Panc1 (cell line): ENCODE measurements at regions not wholly inside any gene's neighbourhood (a gene's known extent, or its start where the extent isn't known, plus 50 kb on each side); places are given as distances from the start of the nearest gene placed in this dataset.

Experiments
- ATAC-seq: fragments of 200-7000 bp; cut with Tn5 transposase; 2 replicates; pipeline ENCODE4 v1.9.1; 2020; ENCODE audit warnings: mild to moderate bottlenecking, moderate library complexity
- BruUV-seq: library from RNA; stranded (reverse); fragments of 400-500 nt; replicated peaks from 2 replicates; lab custom pipeline; 2021; lab: Mats Ljungman, UMichigan
- CTCF ChIA-PET: fragments of 300-600 bp; sonication (Branson Sonifier 250); formaldehyde crosslinking; loops from one replicate; lab custom pipeline; 2022; ENCODE audit warnings: antibody characterized with exemption; lab: Charles Lee
- POLR2A ChIA-PET: fragments of 300-600 bp; sonication (Branson Sonifier 250); formaldehyde crosslinking; loops from one replicate; lab custom pipeline; 2022; ENCODE audit warnings: antibody characterized with exemption; lab: Charles Lee
- DNase-seq: peaks from one replicate; pipeline ENCODE4 v3.0.0-alpha.2; 2010; ENCODE audit warnings: low read depth, low spot score
- H3K27ac ChIP-seq: 2 replicates; pipeline ENCODE4 v1.5.1; 2011; ENCODE audit warnings: mild to moderate bottlenecking, low read length, inconsistent platforms
- H3K27me3 ChIP-seq: fragments of 200-500 bp; sonication (Bioruptor generic); 2 replicates; pipeline ENCODE4 v1.6.0; 2014; ENCODE audit warnings: low read length, inconsistent platforms; ENCODE audit not compliant: control insufficient read depth, insufficient read depth
- H3K36me3 ChIP-seq: fragments of 200-500 bp; sonication (Bioruptor generic); 2 replicates; pipeline ENCODE4 v1.5.1; 2014; ENCODE audit warnings: inconsistent platforms, mild to moderate bottlenecking, low read length, moderate library complexity; ENCODE audit not compliant: control insufficient read depth, insufficient read depth
- H3K4me1 ChIP-seq: 2 replicates; pipeline ENCODE4 v1.5.1; 2011; ENCODE audit warnings: inconsistent platforms, mild to moderate bottlenecking, low read length, moderate library complexity; ENCODE audit not compliant: control insufficient read depth, insufficient read depth
- H3K4me3 ChIP-seq, 2 experiments: 2 replicates each; pipeline ENCODE4 v1.5.1; 2011 to 2012; ENCODE audit warnings: low read depth in 2 of 2, low read length in 2 of 2, mild to moderate bottlenecking in 2 of 2, inconsistent platforms in 1 of 2, moderate library complexity in 1 of 2
- H3K9me3 ChIP-seq: fragments of 200-500 bp; sonication (Bioruptor generic); 2 replicates; pipeline ENCODE4 v1.5.1; 2014; ENCODE audit warnings: low read depth, mild to moderate bottlenecking, inconsistent platforms, low read length, moderate library complexity; ENCODE audit not compliant: control insufficient read depth, insufficient read depth
- POLR2AphosphoS5 ChIP-seq: IDR thresholded peaks from 2 replicates; pipeline ENCODE4 v1.6.1; 2012; ENCODE audit warnings: mild to moderate bottlenecking, low read depth, low read length, moderate library complexity
- SIN3A ChIP-seq: IDR thresholded peaks from 2 replicates; pipeline ENCODE4 v1.6.1; 2012; ENCODE audit warnings: low read depth, mild to moderate bottlenecking, low read length, moderate library complexity, borderline replicate concordance; ENCODE audit not compliant: insufficient read depth
- TCF7L2 ChIP-seq: IDR thresholded peaks from 2 replicates; pipeline ENCODE4 v1.6.1; 2011; ENCODE audit warnings: mild to moderate bottlenecking, low read depth, low read length, inconsistent platforms
- in situ Hi-C: cut with HindIII; loops from 2 replicates; pipeline ENCODE4 v1.10.0; 2016; ENCODE audit warnings: low sequenced_read_pairs, low pct_unique_long_range_greater_than_20kb
- intact Hi-C: fragments of 100-400 bp; cut with micrococcal nuclease; formaldehyde crosslinking; loops from one replicate; pipeline ENCODE4 v1.10.0; 2022; ENCODE audit not compliant: unreplicated experiment
- TF ChIP-seq, protein P1 (sequence below), 2 experiments: IDR thresholded peaks; 2 replicates each; pipeline ENCODE4 v1.6.1; 2011 to 2012; ENCODE audit warnings: low read depth in 2 of 2, control low read depth in 1 of 2, low read length in 1 of 2, mild to moderate bottlenecking in 1 of 2, moderate library complexity in 1 of 2; ENCODE audit not compliant: insufficient read depth in 1 of 2
- TF ChIP-seq, protein P2 (sequence below): fragments of 450-650 bp; IDR thresholded peaks from 2 replicates; pipeline ENCODE4 v1.5.1; 2017; ENCODE audit warnings: mild to moderate bottlenecking

DNA sequence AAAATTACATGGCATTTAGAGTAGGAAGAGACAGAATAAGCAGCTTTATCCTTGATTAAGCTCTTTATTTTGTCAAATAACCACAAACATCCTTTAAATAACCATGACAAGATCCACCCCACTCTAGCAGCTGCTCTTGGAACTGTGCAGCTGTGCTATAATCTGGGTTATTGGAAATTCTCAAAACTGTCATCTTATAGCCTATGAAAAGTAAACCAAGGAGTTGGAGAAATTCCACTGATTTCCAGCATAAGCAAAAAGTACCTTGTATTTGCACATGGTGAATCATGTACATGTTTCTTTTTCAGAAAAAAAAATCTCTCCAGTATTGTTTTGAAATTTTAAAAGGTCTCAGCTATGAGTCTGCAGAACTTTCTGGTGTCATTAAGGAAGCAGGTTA lies 88.8 kb upstream of the ABI3BP start:
- TF ChIP-seq POLR2AphosphoS5 = no peak
- intact Hi-C loops = no loop called here
- Histone ChIP-seq H3K9me3 (no peaks in the 10 kb centered on the region), H3K4me3 (no peak overlapping the region), H3K27ac (no peak overlapping the region), H3K4me1 (no peaks in the 10 kb centered on the region), H3K36me3 (no peaks in the 10 kb centered on the region), H3K27me3 (no peaks in the 10 kb centered on the region)
- in situ Hi-C loops = no loop called here
- CTCF ChIA-PET = no interaction called here
- ATAC-seq (no peak), DNase-seq (no peak)
- no TSS peak for BruUV-seq
- POLR2A ChIA-PET = no interaction called here

DNA sequence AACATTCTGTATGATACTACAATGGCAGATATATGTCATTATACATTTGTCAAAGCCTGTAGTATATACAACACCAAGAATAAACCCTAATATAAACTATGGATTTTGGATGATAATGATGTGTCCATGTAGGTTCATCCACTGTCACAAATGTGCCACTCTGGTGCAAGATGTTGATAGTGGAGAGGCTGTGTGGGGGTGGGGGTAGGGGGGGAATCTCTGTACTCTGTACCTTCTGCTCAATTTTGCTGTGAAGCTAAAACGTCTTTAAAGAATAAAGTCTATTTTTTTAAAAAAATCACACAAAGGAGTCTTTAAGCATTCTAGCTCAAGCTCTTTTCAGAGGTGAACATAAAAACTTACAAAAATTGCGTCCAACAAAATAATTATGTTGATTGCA lies 88.2 kb upstream of the ABI3BP start:
- ATAC-seq (no peak), DNase-seq (no peak)
- Histone ChIP-seq H3K36me3 (no peaks in the 10 kb centered on the region), H3K27ac (no peak overlapping the region), H3K4me1 (no peaks in the 10 kb centered on the region), H3K4me3 (no peak overlapping the region), H3K9me3 (no peaks in the 10 kb centered on the region), H3K27me3 (no peaks in the 10 kb centered on the region)
- TF ChIP-seq, protein P1, sequence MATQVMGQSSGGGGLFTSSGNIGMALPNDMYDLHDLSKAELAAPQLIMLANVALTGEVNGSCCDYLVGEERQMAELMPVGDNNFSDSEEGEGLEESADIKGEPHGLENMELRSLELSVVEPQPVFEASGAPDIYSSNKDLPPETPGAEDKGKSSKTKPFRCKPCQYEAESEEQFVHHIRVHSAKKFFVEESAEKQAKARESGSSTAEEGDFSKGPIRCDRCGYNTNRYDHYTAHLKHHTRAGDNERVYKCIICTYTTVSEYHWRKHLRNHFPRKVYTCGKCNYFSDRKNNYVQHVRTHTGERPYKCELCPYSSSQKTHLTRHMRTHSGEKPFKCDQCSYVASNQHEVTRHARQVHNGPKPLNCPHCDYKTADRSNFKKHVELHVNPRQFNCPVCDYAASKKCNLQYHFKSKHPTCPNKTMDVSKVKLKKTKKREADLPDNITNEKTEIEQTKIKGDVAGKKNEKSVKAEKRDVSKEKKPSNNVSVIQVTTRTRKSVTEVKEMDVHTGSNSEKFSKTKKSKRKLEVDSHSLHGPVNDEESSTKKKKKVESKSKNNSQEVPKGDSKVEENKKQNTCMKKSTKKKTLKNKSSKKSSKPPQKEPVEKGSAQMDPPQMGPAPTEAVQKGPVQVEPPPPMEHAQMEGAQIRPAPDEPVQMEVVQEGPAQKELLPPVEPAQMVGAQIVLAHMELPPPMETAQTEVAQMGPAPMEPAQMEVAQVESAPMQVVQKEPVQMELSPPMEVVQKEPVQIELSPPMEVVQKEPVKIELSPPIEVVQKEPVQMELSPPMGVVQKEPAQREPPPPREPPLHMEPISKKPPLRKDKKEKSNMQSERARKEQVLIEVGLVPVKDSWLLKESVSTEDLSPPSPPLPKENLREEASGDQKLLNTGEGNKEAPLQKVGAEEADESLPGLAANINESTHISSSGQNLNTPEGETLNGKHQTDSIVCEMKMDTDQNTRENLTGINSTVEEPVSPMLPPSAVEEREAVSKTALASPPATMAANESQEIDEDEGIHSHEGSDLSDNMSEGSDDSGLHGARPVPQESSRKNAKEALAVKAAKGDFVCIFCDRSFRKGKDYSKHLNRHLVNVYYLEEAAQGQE (IDR thresholded peaks at IDR 0.05; ENCODE audit: insufficient read depth in 1 of 2, low read depth in 2 of 2, low read length in 1 of 2) = no peak
- TF ChIP-seq, protein P2, sequence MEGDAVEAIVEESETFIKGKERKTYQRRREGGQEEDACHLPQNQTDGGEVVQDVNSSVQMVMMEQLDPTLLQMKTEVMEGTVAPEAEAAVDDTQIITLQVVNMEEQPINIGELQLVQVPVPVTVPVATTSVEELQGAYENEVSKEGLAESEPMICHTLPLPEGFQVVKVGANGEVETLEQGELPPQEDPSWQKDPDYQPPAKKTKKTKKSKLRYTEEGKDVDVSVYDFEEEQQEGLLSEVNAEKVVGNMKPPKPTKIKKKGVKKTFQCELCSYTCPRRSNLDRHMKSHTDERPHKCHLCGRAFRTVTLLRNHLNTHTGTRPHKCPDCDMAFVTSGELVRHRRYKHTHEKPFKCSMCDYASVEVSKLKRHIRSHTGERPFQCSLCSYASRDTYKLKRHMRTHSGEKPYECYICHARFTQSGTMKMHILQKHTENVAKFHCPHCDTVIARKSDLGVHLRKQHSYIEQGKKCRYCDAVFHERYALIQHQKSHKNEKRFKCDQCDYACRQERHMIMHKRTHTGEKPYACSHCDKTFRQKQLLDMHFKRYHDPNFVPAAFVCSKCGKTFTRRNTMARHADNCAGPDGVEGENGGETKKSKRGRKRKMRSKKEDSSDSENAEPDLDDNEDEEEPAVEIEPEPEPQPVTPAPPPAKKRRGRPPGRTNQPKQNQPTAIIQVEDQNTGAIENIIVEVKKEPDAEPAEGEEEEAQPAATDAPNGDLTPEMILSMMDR = no peak
- TF ChIP-seq TCF7L2 (no peak), SIN3A (no peak), POLR2AphosphoS5 (no peak)
- ChIA-PET CTCF (no interaction called here), POLR2A (no interaction called here)
- intact Hi-C loops (no loop called here), in situ Hi-C loops (no loop called here)
- no TSS peak for BruUV-seq

DNA sequence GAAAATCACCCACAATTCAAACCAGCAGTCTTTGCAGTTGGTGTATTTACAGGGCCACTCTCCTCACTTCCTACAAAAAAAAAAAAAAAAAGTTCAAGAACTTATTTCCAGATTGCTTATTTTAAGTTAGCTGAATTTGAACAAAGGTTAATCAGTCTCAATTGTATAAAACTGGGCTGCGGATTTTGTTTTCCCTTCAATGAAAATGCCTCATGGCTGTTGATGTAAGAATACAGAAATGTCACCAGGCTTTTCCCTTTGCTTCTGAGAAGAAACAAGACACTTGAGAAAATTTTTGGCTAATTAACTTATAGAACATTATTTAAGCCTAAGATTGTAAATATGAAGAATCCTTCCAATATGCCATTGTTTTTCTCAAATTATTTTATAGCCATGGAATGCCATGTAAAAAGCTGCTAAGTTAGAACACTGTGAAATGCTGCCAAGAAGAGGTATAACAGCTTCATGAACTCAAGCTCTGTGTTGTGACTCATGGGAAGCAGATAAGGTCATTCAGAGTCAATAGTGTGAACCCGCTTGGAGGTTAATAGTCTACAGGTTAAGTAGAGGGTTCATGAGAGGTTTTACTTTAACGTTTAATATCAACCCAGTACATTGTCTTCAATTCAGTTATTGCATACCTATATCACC lies 84.3 kb upstream of the ABI3BP start:
- Histone ChIP-seq H3K27ac (no peak overlapping the region), H3K9me3 (no peaks in the 10 kb centered on the region), H3K27me3 (no peaks in the 10 kb centered on the region), H3K36me3 (no peaks in the 10 kb centered on the region), H3K4me1 (no peaks in the 10 kb centered on the region), H3K4me3 (no peak overlapping the region)
- POLR2A ChIA-PET = no interaction called here
- in situ Hi-C loops = no loop called here
- no TSS peak for BruUV-seq
- intact Hi-C loops = no loop called here
- CTCF ChIA-PET = no interaction called here
- DNase-seq (no peak), ATAC-seq (no peak)
- TF ChIP-seq TCF7L2 (no peak), SIN3A (no peak), POLR2AphosphoS5 (no peak)
- TF ChIP-seq, protein P1 (IDR thresholded peaks at IDR 0.05; ENCODE audit: insufficient read depth in 1 of 2, low read depth in 2 of 2, low read length in 1 of 2) = no peak
- TF ChIP-seq, protein P2 = no peak
